ENCODE measurements at regions not wholly inside any gene's neighbourhood (a gene's known extent, or its start where the extent isn't known, plus 50 kb on each side); places are given as distances from the start of the nearest gene placed in this dataset.
A peak's percentile ranks its signal among the peaks of the same experiment; 100 is the strongest.

- no peak overlapping the region for H3K4me3 ChIP-seq (ENCODE audit: low read depth, low read length)
- no peak for TF ChIP-seq CTCF (conservative IDR thresholded peaks at IDR 0.05; ENCODE audit: low read depth, low read length)
- peak; percentile 26 for DNase-seq (ENCODE audit: low read depth)
Measured at GRCh38 chr4:147192679-147193078, 247.0 kb upstream of the TTC29 start.

GRCh38 chr4:147194114-147194513, 248.4 kb upstream of the TTC29 start:
- H3K4me3 ChIP-seq (ENCODE audit: low read depth, low read length) = no peak overlapping the region
- peak; percentile 10 for DNase-seq (ENCODE audit: low read depth)
- TF ChIP-seq CTCF (conservative IDR thresholded peaks at IDR 0.05; ENCODE audit: low read depth, low read length) = no peak

- DNase-seq (ENCODE audit: low read depth) = no peak
- H3K4me3 ChIP-seq (ENCODE audit: low read depth, low read length) = no peak overlapping the region
- no peak for TF ChIP-seq CTCF (conservative IDR thresholded peaks at IDR 0.05; ENCODE audit: low read depth, low read length)
Measured at GRCh38 chr4:147194604-147195003, 248.9 kb upstream of the TTC29 start.

GRCh38 chr4:147195386-147195785, 249.7 kb upstream of the TTC29 start:
- H3K4me3 ChIP-seq (ENCODE audit: low read depth, low read length) = no peak overlapping the region
- no peak for TF ChIP-seq CTCF (conservative IDR thresholded peaks at IDR 0.05; ENCODE audit: low read depth, low read length)
- no peak for DNase-seq (ENCODE audit: low read depth)

- DNase-seq (ENCODE audit: low read depth) = peak; percentile 24
- TF ChIP-seq CTCF (conservative IDR thresholded peaks at IDR 0.05; ENCODE audit: low read depth, low read length) = no peak
- no peak overlapping the region for H3K4me3 ChIP-seq (ENCODE audit: low read depth, low read length)
Measured at GRCh38 chr4:147198411-147199051, 252.9 kb upstream of the TTC29 start.

GRCh38 chr4:147201016-147201415, 255.4 kb upstream of the TTC29 start:
- peak; percentile 64 for DNase-seq (ENCODE audit: low read depth)
- H3K4me3 ChIP-seq (ENCODE audit: low read depth, low read length) = no peak overlapping the region
- no peak for TF ChIP-seq CTCF (conservative IDR thresholded peaks at IDR 0.05; ENCODE audit: low read depth, low read length)

- H3K4me3 ChIP-seq (ENCODE audit: low read depth, low read length) = no peak overlapping the region
- no peak for DNase-seq (ENCODE audit: low read depth)
- no peak for TF ChIP-seq CTCF (conservative IDR thresholded peaks at IDR 0.05; ENCODE audit: low read depth, low read length)
Measured at GRCh38 chr4:147206807-147207206, 261.1 kb upstream of the TTC29 start.
